NCI-H2227 (cell line): ENCODE measurements at regions not wholly inside any gene's neighbourhood (a gene's known extent, or its start where the extent isn't known, plus 50 kb on each side); places are given as distances from the start of the nearest gene placed in this dataset.
A peak's percentile ranks its signal among the peaks of the same experiment; 100 is the strongest.

Experiments used
- DNase-seq: peaks from one replicate; lab custom pipeline; 2025; ENCODE audit not compliant: unreplicated experiment; lab: John Stamatoyannopoulos, UW

- no peak for DNase-seq
Measured at GRCh38 chr11:119523539-119524157, 100.7 kb upstream of the THY1 start.

- no peak for DNase-seq
Measured at GRCh38 chr11:119522609-119523008, 99.6 kb upstream of the THY1 start.

- DNase-seq, result no peak
Measured at GRCh38 chr11:119521551-119521950, 98.6 kb upstream of the THY1 start.

GRCh38 chr11:119520966-119521365 lies 98.0 kb upstream of the THY1 start:
- DNase-seq, result peak; percentile 61

- DNase-seq, result no peak
Measured at GRCh38 chr11:119520400-119520799, 97.4 kb upstream of the THY1 start.

- no peak for DNase-seq
Measured at GRCh38 chr11:119519796-119520195, 96.8 kb upstream of the THY1 start.

GRCh38 chr11:119518746-119519730 lies 96.1 kb upstream of the THY1 start:
- DNase-seq, result peak; percentile 51

GRCh38 chr11:119515771-119516400 lies 92.9 kb upstream of the THY1 start:
- peak; percentile 60 for DNase-seq

GRCh38 chr11:119513806-119514170 lies 90.8 kb upstream of the THY1 start:
- no peak for DNase-seq

- no peak for DNase-seq
Measured at GRCh38 chr11:119513131-119513805, 90.3 kb upstream of the THY1 start.

- no peak for DNase-seq
Measured at GRCh38 chr11:119512369-119512768, 89.4 kb upstream of the THY1 start.

GRCh38 chr11:119511614-119512306 lies 88.8 kb upstream of the THY1 start:
- DNase-seq, result no peak

- DNase-seq, result no peak
Measured at GRCh38 chr11:119509969-119510401, 87.0 kb upstream of the THY1 start.

GRCh38 chr11:119509282-119509841 lies 86.4 kb upstream of the THY1 start:
- DNase-seq, result no peak

- no peak for DNase-seq
Measured at GRCh38 chr11:119506436-119506835, 83.5 kb upstream of the THY1 start.

- DNase-seq, result no peak
Measured at GRCh38 chr11:119505861-119506260, 82.9 kb upstream of the THY1 start.

GRCh38 chr11:119505071-119505470 lies 82.1 kb upstream of the THY1 start:
- DNase-seq, result no peak

- no peak for DNase-seq
Measured at GRCh38 chr11:119504371-119504770, 81.4 kb upstream of the THY1 start.

GRCh38 chr11:119501777-119502405 lies 78.9 kb upstream of the THY1 start:
- DNase-seq, result peak; percentile 68

GRCh38 chr11:119497717-119498116 lies 74.7 kb upstream of the THY1 start:
- DNase-seq, result no peak
